ENCODE measurements at regions not wholly inside any gene's neighbourhood (a gene's known extent, or its start where the extent isn't known, plus 50 kb on each side); places are given as distances from the start of the nearest gene placed in this dataset.

DNA sequence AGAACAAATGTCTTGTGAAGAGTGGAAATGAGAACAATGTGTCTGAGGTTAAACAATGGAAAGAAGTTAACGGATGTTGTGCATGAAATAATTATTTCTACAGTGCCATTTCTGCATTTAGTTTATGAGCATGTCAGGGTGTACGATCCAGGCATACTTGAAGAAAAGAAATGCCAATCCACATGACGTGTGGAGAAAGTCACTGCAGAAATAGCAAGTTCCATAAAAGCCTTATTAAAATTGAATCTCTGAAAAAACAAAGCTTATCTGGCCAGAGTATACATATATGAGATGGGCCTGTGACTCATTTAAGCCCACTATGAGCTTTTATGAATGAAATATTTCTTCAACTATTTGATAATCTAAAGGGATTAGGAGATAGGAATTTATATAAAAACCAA lies 426.1 kb downstream of the EFNB2 start:
- H3K9me3 ChIP-seq (ENCODE audit: control insufficient read depth, insufficient read depth, low read length): no peaks in the 10 kb centered on the region
- no peaks in the 10 kb centered on the region for H3K4me1 ChIP-seq (ENCODE audit: control insufficient read depth, low read length)
- H3K27me3 ChIP-seq (ENCODE audit: control insufficient read depth, low read length): no peaks in the 10 kb centered on the region
- no peaks in the 10 kb centered on the region for H3K36me3 ChIP-seq (ENCODE audit: control insufficient read depth, low read length)
- no peaks in the 10 kb centered on the region for H4K20me1 ChIP-seq (ENCODE audit: control insufficient read depth, insufficient read depth, low read depth, low read length)
- no peak for TF ChIP-seq EZH2phosphoT487 (IDR thresholded peaks at IDR 0.05; ENCODE audit: borderline replicate concordance, low read length)
- TF ChIP-seq, protein P1, sequence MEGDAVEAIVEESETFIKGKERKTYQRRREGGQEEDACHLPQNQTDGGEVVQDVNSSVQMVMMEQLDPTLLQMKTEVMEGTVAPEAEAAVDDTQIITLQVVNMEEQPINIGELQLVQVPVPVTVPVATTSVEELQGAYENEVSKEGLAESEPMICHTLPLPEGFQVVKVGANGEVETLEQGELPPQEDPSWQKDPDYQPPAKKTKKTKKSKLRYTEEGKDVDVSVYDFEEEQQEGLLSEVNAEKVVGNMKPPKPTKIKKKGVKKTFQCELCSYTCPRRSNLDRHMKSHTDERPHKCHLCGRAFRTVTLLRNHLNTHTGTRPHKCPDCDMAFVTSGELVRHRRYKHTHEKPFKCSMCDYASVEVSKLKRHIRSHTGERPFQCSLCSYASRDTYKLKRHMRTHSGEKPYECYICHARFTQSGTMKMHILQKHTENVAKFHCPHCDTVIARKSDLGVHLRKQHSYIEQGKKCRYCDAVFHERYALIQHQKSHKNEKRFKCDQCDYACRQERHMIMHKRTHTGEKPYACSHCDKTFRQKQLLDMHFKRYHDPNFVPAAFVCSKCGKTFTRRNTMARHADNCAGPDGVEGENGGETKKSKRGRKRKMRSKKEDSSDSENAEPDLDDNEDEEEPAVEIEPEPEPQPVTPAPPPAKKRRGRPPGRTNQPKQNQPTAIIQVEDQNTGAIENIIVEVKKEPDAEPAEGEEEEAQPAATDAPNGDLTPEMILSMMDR (IDR thresholded peaks at IDR 0.05; ENCODE audit: low read depth, low read length, poor library complexity, severe bottlenecking): no peak
- H3K4me2 ChIP-seq (ENCODE audit: low read length): no peak overlapping the region
- no peaks in the 10 kb centered on the region for H3K79me2 ChIP-seq (ENCODE audit: control insufficient read depth, low read length)
- no peak overlapping the region for H3K27ac ChIP-seq (ENCODE audit: low read depth, low read length)
- H3K4me3 ChIP-seq (ENCODE audit: low read length): no peak overlapping the region
- H3K9me2 ChIP-seq (replicated peaks; ENCODE audit: control insufficient read depth, low read length): no peaks in the 10 kb centered on the region
- no peaks in the 10 kb centered on the region for H3F3A ChIP-seq (ENCODE audit: control insufficient read depth, insufficient read depth)

DNA sequence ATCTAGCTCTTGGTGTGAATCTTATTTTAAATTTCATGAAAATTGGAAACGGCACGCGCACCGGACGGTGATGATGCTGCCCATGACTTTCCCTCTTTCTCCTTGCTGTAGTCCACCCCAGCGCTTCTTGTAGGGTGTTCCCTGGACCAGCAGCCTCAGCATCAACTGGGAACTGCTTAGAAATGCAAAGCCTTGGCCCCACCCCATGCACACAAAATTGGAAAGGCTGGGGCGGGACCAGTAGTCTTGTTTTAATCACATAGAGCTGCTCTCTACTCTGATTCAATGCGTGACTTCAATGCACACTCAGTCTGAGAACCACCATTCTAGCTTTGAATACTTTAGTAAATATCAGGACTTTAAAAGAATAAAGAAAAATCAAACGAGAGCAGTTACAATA lies 427.1 kb downstream of the EFNB2 start:
- no peaks in the 10 kb centered on the region for H3K36me3 ChIP-seq (ENCODE audit: control insufficient read depth, low read length)
- no peaks in the 10 kb centered on the region for H3K9me2 ChIP-seq (replicated peaks; ENCODE audit: control insufficient read depth, low read length)
- no peaks in the 10 kb centered on the region for H3F3A ChIP-seq (ENCODE audit: control insufficient read depth, insufficient read depth)
- H4K20me1 ChIP-seq (ENCODE audit: control insufficient read depth, insufficient read depth, low read depth, low read length): no peaks in the 10 kb centered on the region
- H3K27ac ChIP-seq (ENCODE audit: low read depth, low read length): no peak overlapping the region
- H3K4me1 ChIP-seq (ENCODE audit: control insufficient read depth, low read length): no peaks in the 10 kb centered on the region
- H3K9me3 ChIP-seq (ENCODE audit: control insufficient read depth, insufficient read depth, low read length): no peaks in the 10 kb centered on the region
- no peak overlapping the region for H3K4me3 ChIP-seq (ENCODE audit: low read length)
- no peak for TF ChIP-seq EZH2phosphoT487 (IDR thresholded peaks at IDR 0.05; ENCODE audit: borderline replicate concordance, low read length)
- TF ChIP-seq, protein P1 (IDR thresholded peaks at IDR 0.05; ENCODE audit: low read depth, low read length, poor library complexity, severe bottlenecking): no peak
- H3K4me2 ChIP-seq (ENCODE audit: low read length): no peak overlapping the region
- H3K27me3 ChIP-seq (ENCODE audit: control insufficient read depth, low read length): no peaks in the 10 kb centered on the region
- no peaks in the 10 kb centered on the region for H3K79me2 ChIP-seq (ENCODE audit: control insufficient read depth, low read length)

DNA sequence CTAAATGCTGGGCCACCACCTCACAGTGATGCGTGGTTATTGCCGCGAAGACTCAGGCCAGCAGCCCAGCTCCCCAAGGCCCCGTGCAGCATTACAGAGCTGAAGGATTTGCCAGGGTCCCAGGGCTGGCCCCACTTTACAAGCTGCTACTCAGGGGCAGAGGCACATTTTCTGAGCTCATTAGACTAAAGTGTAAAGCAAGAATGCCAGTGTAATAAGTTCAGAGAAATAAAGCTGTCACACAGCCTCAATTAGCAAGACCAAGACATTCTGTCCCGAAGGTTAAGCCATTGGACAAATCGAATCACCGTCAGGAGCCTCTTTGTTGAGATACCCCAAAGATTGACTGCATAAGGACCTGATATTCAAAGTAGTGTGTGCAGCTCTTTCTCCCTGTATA lies 428.4 kb downstream of the EFNB2 start:
- Histone ChIP-seq H3K4me1 (ENCODE audit: control insufficient read depth, low read length) (no peaks in the 10 kb centered on the region), H3K9me3 (ENCODE audit: control insufficient read depth, insufficient read depth, low read length) (no peaks in the 10 kb centered on the region), H3K27ac (ENCODE audit: low read depth, low read length) (no peak overlapping the region), H3F3A (ENCODE audit: control insufficient read depth, insufficient read depth) (no peaks in the 10 kb centered on the region), H3K4me2 (ENCODE audit: low read length) (no peak overlapping the region), H4K20me1 (ENCODE audit: control insufficient read depth, insufficient read depth, low read depth, low read length) (no peaks in the 10 kb centered on the region), H3K9me2 (replicated peaks; ENCODE audit: control insufficient read depth, low read length) (no peaks in the 10 kb centered on the region), H3K27me3 (ENCODE audit: control insufficient read depth, low read length) (no peaks in the 10 kb centered on the region), H3K36me3 (ENCODE audit: control insufficient read depth, low read length) (no peaks in the 10 kb centered on the region), H3K4me3 (ENCODE audit: low read length) (no peak overlapping the region), H3K79me2 (ENCODE audit: control insufficient read depth, low read length) (no peaks in the 10 kb centered on the region)
- TF ChIP-seq, protein P1 (IDR thresholded peaks at IDR 0.05; ENCODE audit: low read depth, low read length, poor library complexity, severe bottlenecking): no peak
- TF ChIP-seq EZH2phosphoT487 (IDR thresholded peaks at IDR 0.05; ENCODE audit: borderline replicate concordance, low read length): no peak

DNA sequence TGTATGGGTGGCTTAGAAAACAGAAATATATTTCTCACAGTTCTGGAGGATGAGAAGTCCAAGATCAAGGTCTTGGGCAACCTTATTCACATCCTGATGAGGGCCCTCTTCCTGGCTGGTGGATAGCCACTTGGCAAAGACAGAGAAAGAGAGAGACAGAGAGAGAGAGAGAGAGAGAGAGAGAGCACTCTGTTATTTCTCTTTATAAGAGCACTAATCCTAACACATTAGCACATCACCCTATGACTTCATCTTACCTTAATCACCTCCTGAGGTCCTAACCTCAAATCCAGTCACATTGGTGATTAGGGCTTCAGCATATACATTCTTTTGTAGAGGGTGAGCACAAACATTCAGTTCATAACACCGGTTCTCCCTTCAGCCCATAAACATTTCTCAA lies 430.3 kb downstream of the EFNB2 start:
- no peak overlapping the region for H3K27ac ChIP-seq (ENCODE audit: low read depth, low read length)
- TF ChIP-seq, protein P1 (IDR thresholded peaks at IDR 0.05; ENCODE audit: low read depth, low read length, poor library complexity, severe bottlenecking): no peak
- no peak for TF ChIP-seq EZH2phosphoT487 (IDR thresholded peaks at IDR 0.05; ENCODE audit: borderline replicate concordance, low read length)
- H3F3A ChIP-seq (ENCODE audit: control insufficient read depth, insufficient read depth): no peaks in the 10 kb centered on the region
- H4K20me1 ChIP-seq (ENCODE audit: control insufficient read depth, insufficient read depth, low read depth, low read length): no peaks in the 10 kb centered on the region
- H3K4me1 ChIP-seq (ENCODE audit: control insufficient read depth, low read length): no peaks in the 10 kb centered on the region
- no peaks in the 10 kb centered on the region for H3K79me2 ChIP-seq (ENCODE audit: control insufficient read depth, low read length)
- no peaks in the 10 kb centered on the region for H3K27me3 ChIP-seq (ENCODE audit: control insufficient read depth, low read length)
- H3K4me3 ChIP-seq (ENCODE audit: low read length): no peak overlapping the region
- H3K9me2 ChIP-seq (replicated peaks; ENCODE audit: control insufficient read depth, low read length): no peaks in the 10 kb centered on the region
- no peak overlapping the region for H3K4me2 ChIP-seq (ENCODE audit: low read length)
- H3K9me3 ChIP-seq (ENCODE audit: control insufficient read depth, insufficient read depth, low read length): no peaks in the 10 kb centered on the region
- H3K36me3 ChIP-seq (ENCODE audit: control insufficient read depth, low read length): no peaks in the 10 kb centered on the region
